GM23338 (cell line): ENCODE measurements at regions not wholly inside any gene's neighbourhood (a gene's known extent, or its start where the extent isn't known, plus 50 kb on each side); places are given as distances from the start of the nearest gene placed in this dataset.

Source experiments
- ATAC-seq: fragments of 200-7000 bp; cut with Tn5 transposase; 3 replicates; pipeline ENCODE4 v1.9.1; 2020
- DNase-seq: peaks from one replicate; pipeline ENCODE4 v3.0.0-alpha.2; 2015; ENCODE audit warnings: low spot score
- H2AFZ ChIP-seq: fragments of 200-600 bp; sonication (generic); 2 replicates; pipeline ENCODE4 v1.8.0; 2016; ENCODE audit warnings: antibody characterized with exemption, mild to moderate bottlenecking, moderate library complexity
- H3F3A ChIP-seq: fragments of 200-600 bp; sonication (generic); replicated peaks from 2 replicates; pipeline ENCODE4 v1.8.0; 2017; ENCODE audit warnings: antibody characterized with exemption, mixed run types, low read depth
- H3K27ac ChIP-seq: fragments of 200-600 bp; sonication (generic); 2 replicates; pipeline ENCODE4 v1.6.1; 2016; ENCODE audit warnings: low read depth
- H3K27me3 ChIP-seq: fragments of 200-600 bp; sonication (generic); 2 replicates; pipeline ENCODE4 v1.8.0; 2016; ENCODE audit warnings: mild to moderate bottlenecking, mixed run types, moderate library complexity; ENCODE audit not compliant: insufficient read depth
- H3K36me3 ChIP-seq: fragments of 200-600 bp; sonication (generic); 2 replicates; pipeline ENCODE4 v1.8.0; 2016; ENCODE audit warnings: mild to moderate bottlenecking; ENCODE audit not compliant: insufficient read depth
- H3K4me1 ChIP-seq: fragments of 200-600 bp; sonication (generic); 2 replicates; pipeline ENCODE4 v1.8.0; 2016; ENCODE audit warnings: mild to moderate bottlenecking, moderate library complexity; ENCODE audit not compliant: insufficient read depth
- H3K4me2 ChIP-seq: fragments of 200-600 bp; sonication (generic); 2 replicates; pipeline ENCODE4 v1.7.1; 2017; ENCODE audit warnings: mixed run types
- H3K4me3 ChIP-seq: fragments of 200-600 bp; sonication (generic); 2 replicates; pipeline ENCODE4 v1.6.1; 2016; ENCODE audit warnings: mixed run types
- H3K79me2 ChIP-seq: fragments of 200-600 bp; sonication (generic); replicated peaks from 2 replicates; pipeline ENCODE4 v1.8.0; 2017; ENCODE audit warnings: mild to moderate bottlenecking; ENCODE audit not compliant: insufficient read depth
- H3K9me2 ChIP-seq: fragments of 200-600 bp; sonication (generic); 2 replicates; pipeline ENCODE4 v1.8.0; 2017; ENCODE audit not compliant: insufficient read depth
- H4K20me1 ChIP-seq: fragments of 200-600 bp; sonication (generic); replicated peaks from 2 replicates; pipeline ENCODE4 v1.8.0; 2017; ENCODE audit warnings: mild to moderate bottlenecking; ENCODE audit not compliant: insufficient read depth
- H3K27ac Mint-ChIP-seq: 2 replicates; pipeline ENCODE4 v1.8.0; 2020; ENCODE audit warnings: inconsistent platforms, mild to moderate bottlenecking, moderate library complexity, mixed read lengths
- H3K27me3 Mint-ChIP-seq: 3 replicates; pipeline ENCODE4 v1.8.0; 2022; ENCODE audit warnings: low read depth, mild to moderate bottlenecking, moderate library complexity, mixed read lengths, inconsistent platforms; ENCODE audit not compliant: insufficient read depth, poor library complexity
- H3K36me3 Mint-ChIP-seq: 3 replicates; pipeline ENCODE4 v1.8.0; 2021; ENCODE audit warnings: low read depth, mild to moderate bottlenecking, inconsistent platforms, moderate library complexity, mixed read lengths
- H3K4me1 Mint-ChIP-seq: 3 replicates; pipeline ENCODE4 v1.8.0; 2020; ENCODE audit warnings: mild to moderate bottlenecking, inconsistent platforms, mixed read lengths
- H3K4me3 Mint-ChIP-seq: 3 replicates; pipeline ENCODE4 v1.8.0; 2021; ENCODE audit warnings: moderate library complexity, mild to moderate bottlenecking, inconsistent platforms, mixed read lengths
- H3K9me3 Mint-ChIP-seq: 3 replicates; pipeline ENCODE4 v1.8.0; 2020; ENCODE audit warnings: moderate library complexity, mild to moderate bottlenecking, inconsistent platforms, mixed read lengths
- CREB1 ChIP-seq: fragments of 250-450 bp; sonication (Bioruptor Pico); IDR thresholded peaks from 2 replicates; pipeline ENCODE4 v1.5.0; 2020; ENCODE audit warnings: low read depth, mild to moderate bottlenecking, moderate library complexity
- EZH2 ChIP-seq: fragments of 200-600 bp; sonication (generic); IDR thresholded peaks from one replicate; pipeline ENCODE4 v1.8.0; 2017; ENCODE audit warnings: antibody characterized with exemption, mild to moderate bottlenecking, low read depth; ENCODE audit not compliant: unreplicated experiment
- JUNB ChIP-seq: IDR thresholded peaks from one replicate; pipeline ENCODE4 v1.6.1; 2016; ENCODE audit warnings: antibody characterized with exemption; ENCODE audit not compliant: unreplicated experiment
- NANOG ChIP-seq: IDR thresholded peaks from 2 replicates; pipeline ENCODE4 v1.6.1; 2016; ENCODE audit warnings: antibody characterized with exemption, borderline replicate concordance
- STAT1 ChIP-seq: IDR thresholded peaks from one replicate; pipeline ENCODE4 v1.6.1; 2016; ENCODE audit warnings: antibody characterized with exemption; ENCODE audit not compliant: unreplicated experiment
- ZNF331 ChIP-seq: fragments of 250-450 bp; sonication (Bioruptor Pico); IDR thresholded peaks from 2 replicates; pipeline ENCODE4 v1.5.0; 2020; ENCODE audit warnings: low read depth, mild to moderate bottlenecking, moderate library complexity
- TF ChIP-seq, protein P1 (sequence below), 2 experiments: fragments of 200-600 bp in 1 of 2; sonication (generic) in 1 of 2; conservative IDR thresholded peaks; 2 replicates each; pipeline versions ENCODE4 v1.5.1 to v1.6.1; 2016 to 2017; ENCODE audit warnings: antibody characterized with exemption in 2 of 2, low read depth in 2 of 2, mild to moderate bottlenecking in 2 of 2, moderate library complexity in 1 of 2
- TF ChIP-seq, protein P2 (sequence below): fragments of 250-450 bp; sonication (Bioruptor Pico); IDR thresholded peaks from 2 replicates; pipeline ENCODE4 v1.5.0; 2020; ENCODE audit warnings: mild to moderate bottlenecking, moderate library complexity
- TF ChIP-seq, protein P3 (sequence below): IDR thresholded peaks from one replicate; pipeline ENCODE4 v1.6.1; 2018; ENCODE audit warnings: antibody characterized with exemption; ENCODE audit not compliant: unreplicated experiment
- TF ChIP-seq, protein P4 (sequence below): IDR thresholded peaks from 2 replicates; pipeline ENCODE4 v1.6.1; 2016; ENCODE audit warnings: antibody characterized with exemption

DNA sequence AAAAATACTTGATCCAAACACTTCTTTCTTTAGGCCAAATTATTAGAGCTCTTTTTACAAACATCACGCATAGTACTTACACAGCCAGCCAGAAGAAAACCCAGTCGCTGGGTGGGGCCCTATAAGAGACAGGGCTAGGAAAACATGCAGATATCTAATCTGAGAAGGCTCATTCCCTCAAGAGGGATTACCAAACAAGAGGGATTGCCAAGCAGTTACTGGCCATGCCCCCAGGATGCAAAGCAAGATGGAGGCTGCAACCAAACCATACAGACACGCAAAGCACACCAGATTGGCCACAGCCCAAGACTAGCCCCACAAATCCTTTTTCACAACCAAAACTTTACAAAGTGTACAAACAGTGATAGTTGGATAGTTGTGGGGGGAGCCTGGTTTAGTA is 1235.4 kb upstream of the GJE1 start:
- H3K4me3 ChIP-seq, result no peak overlapping the region
- ATAC-seq (no peak), DNase-seq (no peak)
- TF ChIP-seq EZH2 (no peak), STAT1 (no peak), CREB1 (CRISPR knock-in tag) (no peak), JUNB (no peak), NANOG (no peak), ZNF331 (CRISPR knock-in tag) (no peak)
- TF ChIP-seq, protein P1, sequence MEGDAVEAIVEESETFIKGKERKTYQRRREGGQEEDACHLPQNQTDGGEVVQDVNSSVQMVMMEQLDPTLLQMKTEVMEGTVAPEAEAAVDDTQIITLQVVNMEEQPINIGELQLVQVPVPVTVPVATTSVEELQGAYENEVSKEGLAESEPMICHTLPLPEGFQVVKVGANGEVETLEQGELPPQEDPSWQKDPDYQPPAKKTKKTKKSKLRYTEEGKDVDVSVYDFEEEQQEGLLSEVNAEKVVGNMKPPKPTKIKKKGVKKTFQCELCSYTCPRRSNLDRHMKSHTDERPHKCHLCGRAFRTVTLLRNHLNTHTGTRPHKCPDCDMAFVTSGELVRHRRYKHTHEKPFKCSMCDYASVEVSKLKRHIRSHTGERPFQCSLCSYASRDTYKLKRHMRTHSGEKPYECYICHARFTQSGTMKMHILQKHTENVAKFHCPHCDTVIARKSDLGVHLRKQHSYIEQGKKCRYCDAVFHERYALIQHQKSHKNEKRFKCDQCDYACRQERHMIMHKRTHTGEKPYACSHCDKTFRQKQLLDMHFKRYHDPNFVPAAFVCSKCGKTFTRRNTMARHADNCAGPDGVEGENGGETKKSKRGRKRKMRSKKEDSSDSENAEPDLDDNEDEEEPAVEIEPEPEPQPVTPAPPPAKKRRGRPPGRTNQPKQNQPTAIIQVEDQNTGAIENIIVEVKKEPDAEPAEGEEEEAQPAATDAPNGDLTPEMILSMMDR (conservative IDR thresholded peaks at IDR 0.05; ENCODE audit: low read depth in 2 of 2), result no peak
- TF ChIP-seq, protein P2, sequence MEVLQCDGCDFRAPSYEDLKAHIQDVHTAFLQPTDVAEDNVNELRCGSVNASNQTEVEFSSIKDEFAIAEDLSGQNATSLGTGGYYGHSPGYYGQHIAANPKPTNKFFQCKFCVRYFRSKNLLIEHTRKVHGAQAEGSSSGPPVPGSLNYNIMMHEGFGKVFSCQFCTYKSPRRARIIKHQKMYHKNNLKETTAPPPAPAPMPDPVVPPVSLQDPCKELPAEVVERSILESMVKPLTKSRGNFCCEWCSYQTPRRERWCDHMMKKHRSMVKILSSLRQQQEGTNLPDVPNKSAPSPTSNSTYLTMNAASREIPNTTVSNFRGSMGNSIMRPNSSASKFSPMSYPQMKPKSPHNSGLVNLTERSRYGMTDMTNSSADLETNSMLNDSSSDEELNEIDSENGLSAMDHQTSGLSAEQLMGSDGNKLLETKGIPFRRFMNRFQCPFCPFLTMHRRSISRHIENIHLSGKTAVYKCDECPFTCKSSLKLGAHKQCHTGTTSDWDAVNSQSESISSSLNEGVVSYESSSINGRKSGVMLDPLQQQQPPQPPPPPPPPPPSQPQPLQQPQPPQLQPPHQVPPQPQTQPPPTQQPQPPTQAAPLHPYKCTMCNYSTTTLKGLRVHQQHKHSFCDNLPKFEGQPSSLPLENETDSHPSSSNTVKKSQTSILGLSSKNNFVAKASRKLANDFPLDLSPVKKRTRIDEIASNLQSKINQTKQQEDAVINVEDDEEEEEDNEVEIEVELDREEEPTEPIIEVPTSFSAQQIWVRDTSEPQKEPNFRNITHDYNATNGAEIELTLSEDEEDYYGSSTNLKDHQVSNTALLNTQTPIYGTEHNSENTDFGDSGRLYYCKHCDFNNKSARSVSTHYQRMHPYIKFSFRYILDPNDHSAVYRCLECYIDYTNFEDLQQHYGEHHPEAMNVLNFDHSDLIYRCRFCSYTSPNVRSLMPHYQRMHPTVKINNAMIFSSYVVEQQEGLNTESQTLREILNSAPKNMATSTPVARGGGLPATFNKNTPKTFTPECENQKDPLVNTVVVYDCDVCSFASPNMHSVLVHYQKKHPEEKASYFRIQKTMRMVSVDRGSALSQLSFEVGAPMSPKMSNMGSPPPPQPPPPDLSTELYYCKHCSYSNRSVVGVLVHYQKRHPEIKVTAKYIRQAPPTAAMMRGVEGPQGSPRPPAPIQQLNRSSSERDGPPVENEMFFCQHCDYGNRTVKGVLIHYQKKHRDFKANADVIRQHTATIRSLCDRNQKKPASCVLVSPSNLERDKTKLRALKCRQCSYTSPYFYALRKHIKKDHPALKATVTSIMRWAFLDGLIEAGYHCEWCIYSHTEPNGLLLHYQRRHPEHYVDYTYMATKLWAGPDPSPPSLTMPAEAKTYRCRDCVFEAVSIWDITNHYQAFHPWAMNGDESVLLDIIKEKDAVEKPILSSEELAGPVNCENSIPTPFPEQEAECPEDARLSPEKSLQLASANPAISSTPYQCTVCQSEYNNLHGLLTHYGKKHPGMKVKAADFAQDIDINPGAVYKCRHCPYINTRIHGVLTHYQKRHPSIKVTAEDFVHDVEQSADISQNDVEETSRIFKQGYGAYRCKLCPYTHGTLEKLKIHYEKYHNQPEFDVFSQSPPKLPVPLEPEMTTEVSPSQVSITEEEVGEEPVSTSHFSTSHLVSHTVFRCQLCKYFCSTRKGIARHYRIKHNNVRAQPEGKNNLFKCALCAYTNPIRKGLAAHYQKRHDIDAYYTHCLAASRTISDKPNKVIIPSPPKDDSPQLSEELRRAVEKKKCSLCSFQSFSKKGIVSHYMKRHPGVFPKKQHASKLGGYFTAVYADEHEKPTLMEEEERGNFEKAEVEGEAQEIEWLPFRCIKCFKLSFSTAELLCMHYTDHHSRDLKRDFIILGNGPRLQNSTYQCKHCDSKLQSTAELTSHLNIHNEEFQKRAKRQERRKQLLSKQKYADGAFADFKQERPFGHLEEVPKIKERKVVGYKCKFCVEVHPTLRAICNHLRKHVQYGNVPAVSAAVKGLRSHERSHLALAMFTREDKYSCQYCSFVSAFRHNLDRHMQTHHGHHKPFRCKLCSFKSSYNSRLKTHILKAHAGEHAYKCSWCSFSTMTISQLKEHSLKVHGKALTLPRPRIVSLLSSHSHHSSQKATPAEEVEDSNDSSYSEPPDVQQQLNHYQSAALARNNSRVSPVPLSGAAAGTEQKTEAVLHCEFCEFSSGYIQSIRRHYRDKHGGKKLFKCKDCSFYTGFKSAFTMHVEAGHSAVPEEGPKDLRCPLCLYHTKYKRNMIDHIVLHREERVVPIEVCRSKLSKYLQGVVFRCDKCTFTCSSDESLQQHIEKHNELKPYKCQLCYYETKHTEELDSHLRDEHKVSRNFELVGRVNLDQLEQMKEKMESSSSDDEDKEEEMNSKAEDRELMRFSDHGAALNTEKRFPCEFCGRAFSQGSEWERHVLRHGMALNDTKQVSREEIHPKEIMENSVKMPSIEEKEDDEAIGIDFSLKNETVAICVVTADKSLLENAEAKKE, result no peak
- TF ChIP-seq, protein P3, sequence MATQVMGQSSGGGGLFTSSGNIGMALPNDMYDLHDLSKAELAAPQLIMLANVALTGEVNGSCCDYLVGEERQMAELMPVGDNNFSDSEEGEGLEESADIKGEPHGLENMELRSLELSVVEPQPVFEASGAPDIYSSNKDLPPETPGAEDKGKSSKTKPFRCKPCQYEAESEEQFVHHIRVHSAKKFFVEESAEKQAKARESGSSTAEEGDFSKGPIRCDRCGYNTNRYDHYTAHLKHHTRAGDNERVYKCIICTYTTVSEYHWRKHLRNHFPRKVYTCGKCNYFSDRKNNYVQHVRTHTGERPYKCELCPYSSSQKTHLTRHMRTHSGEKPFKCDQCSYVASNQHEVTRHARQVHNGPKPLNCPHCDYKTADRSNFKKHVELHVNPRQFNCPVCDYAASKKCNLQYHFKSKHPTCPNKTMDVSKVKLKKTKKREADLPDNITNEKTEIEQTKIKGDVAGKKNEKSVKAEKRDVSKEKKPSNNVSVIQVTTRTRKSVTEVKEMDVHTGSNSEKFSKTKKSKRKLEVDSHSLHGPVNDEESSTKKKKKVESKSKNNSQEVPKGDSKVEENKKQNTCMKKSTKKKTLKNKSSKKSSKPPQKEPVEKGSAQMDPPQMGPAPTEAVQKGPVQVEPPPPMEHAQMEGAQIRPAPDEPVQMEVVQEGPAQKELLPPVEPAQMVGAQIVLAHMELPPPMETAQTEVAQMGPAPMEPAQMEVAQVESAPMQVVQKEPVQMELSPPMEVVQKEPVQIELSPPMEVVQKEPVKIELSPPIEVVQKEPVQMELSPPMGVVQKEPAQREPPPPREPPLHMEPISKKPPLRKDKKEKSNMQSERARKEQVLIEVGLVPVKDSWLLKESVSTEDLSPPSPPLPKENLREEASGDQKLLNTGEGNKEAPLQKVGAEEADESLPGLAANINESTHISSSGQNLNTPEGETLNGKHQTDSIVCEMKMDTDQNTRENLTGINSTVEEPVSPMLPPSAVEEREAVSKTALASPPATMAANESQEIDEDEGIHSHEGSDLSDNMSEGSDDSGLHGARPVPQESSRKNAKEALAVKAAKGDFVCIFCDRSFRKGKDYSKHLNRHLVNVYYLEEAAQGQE, result no peak
- TF ChIP-seq, protein P4, sequence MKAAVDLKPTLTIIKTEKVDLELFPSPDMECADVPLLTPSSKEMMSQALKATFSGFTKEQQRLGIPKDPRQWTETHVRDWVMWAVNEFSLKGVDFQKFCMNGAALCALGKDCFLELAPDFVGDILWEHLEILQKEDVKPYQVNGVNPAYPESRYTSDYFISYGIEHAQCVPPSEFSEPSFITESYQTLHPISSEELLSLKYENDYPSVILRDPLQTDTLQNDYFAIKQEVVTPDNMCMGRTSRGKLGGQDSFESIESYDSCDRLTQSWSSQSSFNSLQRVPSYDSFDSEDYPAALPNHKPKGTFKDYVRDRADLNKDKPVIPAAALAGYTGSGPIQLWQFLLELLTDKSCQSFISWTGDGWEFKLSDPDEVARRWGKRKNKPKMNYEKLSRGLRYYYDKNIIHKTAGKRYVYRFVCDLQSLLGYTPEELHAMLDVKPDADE, result no peak
- Mint-ChIP-seq H3K36me3 (peaks cover 51% of the 10 kb centered on the region), H3K27ac (no peak overlapping the region), H3K9me3 (peaks cover 47% of the 10 kb centered on the region), H3K4me3 (no peak overlapping the region), H3K4me1 (no peaks in the 10 kb centered on the region; the same call in 2 of the 3 replicates), H3K27me3 (peaks cover 2% of the 10 kb centered on the region)
- H3K4me1 ChIP-seq, result no peaks in the 10 kb centered on the region
- H3K36me3 ChIP-seq, result 0 out of 2 replicates have a peak, but pooled peaks cover 3% of the 10 kb centered on the region
- H3F3A ChIP-seq, result no peaks in the 10 kb centered on the region
- H4K20me1 ChIP-seq, result no peaks in the 10 kb centered on the region
- no peak overlapping the region for H3K4me2 ChIP-seq
- no peak overlapping the region for H2AFZ ChIP-seq
- peaks cover 4% of the 10 kb centered on the region; the same call in 1 of the 2 replicates for H3K9me2 ChIP-seq
- no peaks in the 10 kb centered on the region for H3K27me3 ChIP-seq
- no peaks in the 10 kb centered on the region for H3K79me2 ChIP-seq
- no peak overlapping the region for H3K27ac ChIP-seq
